GM12891 (cell line): ENCODE measurements at regions not wholly inside any gene's neighbourhood (a gene's known extent, or its start where the extent isn't known, plus 50 kb on each side); places are given as distances from the start of the nearest gene placed in this dataset.

Source experiments
- POLR2A ChIP-seq: IDR thresholded peaks from 2 replicates; pipeline ENCODE4 v1.6.1; 2011; ENCODE audit warnings: low read depth, low read length, control low read depth
- POLR2AphosphoS5 ChIP-seq: IDR thresholded peaks from 2 replicates; pipeline ENCODE4 v1.6.1; 2011; ENCODE audit warnings: low read depth, low read length, control low read depth
- POU2F2 ChIP-seq: IDR thresholded peaks from 2 replicates; pipeline ENCODE4 v1.6.1; 2011; ENCODE audit warnings: low read depth, mild to moderate bottlenecking, control low read depth, low read length, moderate library complexity
- SPI1 ChIP-seq: IDR thresholded peaks from 2 replicates; pipeline ENCODE4 v1.6.1; 2011; ENCODE audit warnings: low read depth, low read length, control low read depth
- TAF1 ChIP-seq: IDR thresholded peaks from 2 replicates; pipeline ENCODE4 v1.6.1; 2011; ENCODE audit warnings: low read depth, low read length, control low read depth

- TF ChIP-seq TAF1 (no peak), SPI1 (no peak), POLR2A (no peak), POLR2AphosphoS5 (no peak), POU2F2 (no peak)
These were observed 342.6 kb upstream of the B3GAT1 start for GRCh38 chr11:134754521-134755198.
